ENCODE measurements at regions not wholly inside any gene's neighbourhood (a gene's known extent, or its start where the extent isn't known, plus 50 kb on each side); places are given as distances from the start of the nearest gene placed in this dataset.

- TF ChIP-seq CTCF (conservative IDR thresholded peaks at IDR 0.05; ENCODE audit: low read depth, low read length), result no peak
- TF ChIP-seq FOS (IDR thresholded peaks at IDR 0.05; ENCODE audit: low read depth, low read length), result no peak
- TF ChIP-seq POLR2A (IDR thresholded peaks at IDR 0.05; ENCODE audit: low read depth, low read length), result no peak
- no peak for TF ChIP-seq RFX5 (IDR thresholded peaks at IDR 0.05; ENCODE audit: low read depth, low read length)
- no peak for TF ChIP-seq MAFK (IDR thresholded peaks at IDR 0.05; ENCODE audit: low read depth, low read length)
- no peak for TF ChIP-seq NFE2L2 (IDR thresholded peaks at IDR 0.05; ENCODE audit: low read depth, low read length)
- TF ChIP-seq SMC3 (IDR thresholded peaks at IDR 0.05; ENCODE audit: low read depth, low read length), result no peak
- no peak for TF ChIP-seq MAZ (IDR thresholded peaks at IDR 0.05; ENCODE audit: borderline replicate concordance, low read depth, low read length)
These were observed 661.6 kb downstream of the ACTL7B start for GRCh38 chr9:108194154-108194553.
